CD4-positive, alpha-beta T cell treated with Interleukin-15 for 4 hours (primary cell): ENCODE measurements at regions not wholly inside any gene's neighbourhood (a gene's known extent, or its start where the extent isn't known, plus 50 kb on each side); places are given as distances from the start of the nearest gene placed in this dataset.
A peak's percentile ranks its signal among the peaks of the same experiment; 100 is the strongest.

Experiments used
- DNase-seq: peaks from one replicate; pipeline ENCODE4 v3.0.0-alpha.2; 2020; ENCODE audit warnings: low spot score

GRCh38 chr21:36630485-36631206, 68.3 kb upstream of the SIM2 start:
- DNase-seq = peak; percentile 49

DNA sequence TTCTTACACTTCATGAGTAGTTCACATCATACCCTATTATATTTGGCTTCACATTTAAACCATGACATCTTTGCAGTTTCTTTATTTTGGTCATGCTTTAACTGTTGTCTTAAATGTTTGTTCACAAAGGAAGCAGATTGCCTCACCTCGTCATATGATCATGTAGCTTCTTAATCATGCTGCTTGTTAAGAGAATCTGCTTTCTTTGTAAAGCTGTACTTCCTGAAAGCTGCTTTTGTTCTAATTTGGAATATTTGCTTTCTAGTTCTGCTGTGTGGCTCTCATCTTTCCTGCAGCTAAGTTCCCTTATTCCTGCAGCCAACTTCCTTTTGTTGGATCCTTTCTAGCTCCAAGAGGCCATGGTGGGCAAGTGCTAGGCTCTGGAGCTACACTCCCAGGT, 62.9 kb upstream of the SIM2 start:
- DNase-seq = no peak

GRCh38 chr21:36636439-36636838, 62.5 kb upstream of the SIM2 start:
- no peak for DNase-seq

DNA sequence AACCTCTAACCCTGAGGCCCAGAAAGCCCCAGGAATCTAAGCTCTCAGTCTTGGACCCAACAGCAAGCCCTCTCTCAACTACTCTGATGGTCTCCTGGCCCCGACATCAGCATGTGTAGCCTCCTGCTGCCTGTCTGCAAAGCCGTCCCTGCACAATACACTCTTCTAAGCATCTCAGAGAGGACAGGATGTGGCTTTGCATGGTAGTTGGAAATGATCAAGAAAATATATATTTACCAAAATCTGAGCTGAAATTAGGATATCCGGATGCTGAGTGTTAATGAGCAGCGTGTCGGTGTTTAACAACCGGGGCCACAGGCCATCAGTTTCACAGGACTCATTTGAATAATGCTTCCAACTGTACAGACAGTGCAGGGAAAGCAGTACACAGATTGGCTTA, 59.1 kb upstream of the SIM2 start:
- DNase-seq = no peak

DNA sequence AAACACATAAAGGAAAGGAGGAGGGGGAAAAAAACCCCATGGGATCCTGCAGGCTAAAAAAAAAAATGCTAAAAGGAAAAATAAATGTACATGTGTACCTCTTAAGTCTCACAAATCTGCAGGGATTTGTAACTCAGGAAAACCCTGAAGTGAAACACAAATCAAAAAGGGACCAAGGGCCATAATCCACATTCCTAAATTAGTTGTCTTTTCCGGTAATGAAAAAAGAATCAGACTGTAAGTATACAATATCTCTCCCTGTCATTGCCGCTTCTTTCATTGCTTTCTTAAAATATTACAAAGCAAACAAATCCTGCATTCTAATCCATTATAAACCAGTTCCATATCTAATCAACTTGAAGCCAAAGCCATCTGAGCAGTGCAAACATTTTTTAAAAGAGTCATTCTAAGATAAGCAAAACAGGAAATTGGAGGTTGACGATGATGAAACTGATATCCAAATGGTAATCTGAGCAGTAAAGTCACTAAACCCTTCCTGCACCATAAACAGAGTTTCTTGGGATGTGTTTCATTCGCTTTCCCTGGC, 58.7 kb upstream of the SIM2 start:
- DNase-seq = no peak

DNA sequence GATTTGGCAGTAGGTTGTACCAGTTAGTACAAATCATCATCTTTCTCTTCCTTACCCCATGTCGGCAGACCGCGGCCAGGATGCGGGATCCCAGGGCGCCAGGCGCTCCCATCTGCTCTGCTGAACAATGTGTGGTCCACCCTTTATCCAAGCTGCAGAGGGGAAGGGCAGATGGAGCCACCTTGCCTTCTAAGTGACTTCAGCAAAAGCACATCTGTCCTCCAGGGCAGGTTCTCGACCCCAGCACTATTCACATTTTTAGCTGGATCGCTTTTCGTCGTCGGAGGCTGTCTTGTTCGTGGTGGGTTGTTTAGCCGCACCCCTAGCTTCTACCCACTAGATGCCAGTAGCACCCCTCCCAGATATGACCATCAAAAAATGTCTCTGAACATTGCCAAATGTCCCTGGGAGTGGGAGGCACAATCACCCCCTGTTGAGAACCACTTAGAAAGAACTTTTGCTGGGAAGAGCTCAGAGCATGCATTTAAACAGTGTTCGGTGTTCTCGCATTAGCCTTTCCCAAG, 58.1 kb upstream of the SIM2 start:
- no peak for DNase-seq

GRCh38 chr21:36641346-36641745, 57.6 kb upstream of the SIM2 start:
- DNase-seq = no peak

DNA sequence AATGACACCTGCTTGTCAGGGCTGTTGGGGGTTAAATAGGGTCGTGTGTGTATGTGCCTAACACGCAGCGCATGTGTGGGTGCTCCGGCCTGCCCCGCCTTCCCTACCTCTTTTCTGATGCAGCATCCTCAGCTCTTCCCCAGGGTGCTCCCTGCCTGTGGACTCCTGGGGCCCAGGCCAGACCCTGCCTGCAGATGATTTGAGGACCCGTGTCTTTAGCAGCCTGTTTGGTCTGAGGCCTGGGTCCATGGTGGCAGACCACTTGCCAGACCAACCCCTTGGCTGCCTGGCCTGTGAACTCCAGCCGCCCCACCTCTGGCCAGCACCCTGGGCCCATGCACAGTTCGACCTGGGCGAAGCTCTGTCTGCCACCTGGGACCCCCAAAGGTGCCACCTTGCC, 57.0 kb upstream of the SIM2 start:
- DNase-seq = no peak

DNA sequence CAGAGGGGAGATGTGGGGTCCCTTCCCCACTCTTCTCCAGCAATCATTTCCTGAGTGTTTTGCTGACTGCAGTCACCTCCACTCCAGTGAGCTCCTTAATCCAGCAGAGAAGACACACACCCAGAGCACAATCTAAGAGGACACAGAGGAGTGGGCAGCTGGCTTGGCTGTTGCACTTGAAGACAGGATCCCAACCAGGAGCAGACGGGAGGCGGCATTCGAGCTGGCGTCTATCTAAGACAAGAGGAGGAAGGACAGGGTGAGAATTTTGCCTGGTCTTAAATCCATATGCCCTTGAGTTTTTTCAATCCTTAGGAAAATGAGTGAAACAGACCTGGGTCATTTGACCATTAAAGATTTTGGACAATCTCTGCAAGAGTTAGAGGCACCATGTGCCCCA, 56.1 kb upstream of the SIM2 start:
- DNase-seq = no peak

DNA sequence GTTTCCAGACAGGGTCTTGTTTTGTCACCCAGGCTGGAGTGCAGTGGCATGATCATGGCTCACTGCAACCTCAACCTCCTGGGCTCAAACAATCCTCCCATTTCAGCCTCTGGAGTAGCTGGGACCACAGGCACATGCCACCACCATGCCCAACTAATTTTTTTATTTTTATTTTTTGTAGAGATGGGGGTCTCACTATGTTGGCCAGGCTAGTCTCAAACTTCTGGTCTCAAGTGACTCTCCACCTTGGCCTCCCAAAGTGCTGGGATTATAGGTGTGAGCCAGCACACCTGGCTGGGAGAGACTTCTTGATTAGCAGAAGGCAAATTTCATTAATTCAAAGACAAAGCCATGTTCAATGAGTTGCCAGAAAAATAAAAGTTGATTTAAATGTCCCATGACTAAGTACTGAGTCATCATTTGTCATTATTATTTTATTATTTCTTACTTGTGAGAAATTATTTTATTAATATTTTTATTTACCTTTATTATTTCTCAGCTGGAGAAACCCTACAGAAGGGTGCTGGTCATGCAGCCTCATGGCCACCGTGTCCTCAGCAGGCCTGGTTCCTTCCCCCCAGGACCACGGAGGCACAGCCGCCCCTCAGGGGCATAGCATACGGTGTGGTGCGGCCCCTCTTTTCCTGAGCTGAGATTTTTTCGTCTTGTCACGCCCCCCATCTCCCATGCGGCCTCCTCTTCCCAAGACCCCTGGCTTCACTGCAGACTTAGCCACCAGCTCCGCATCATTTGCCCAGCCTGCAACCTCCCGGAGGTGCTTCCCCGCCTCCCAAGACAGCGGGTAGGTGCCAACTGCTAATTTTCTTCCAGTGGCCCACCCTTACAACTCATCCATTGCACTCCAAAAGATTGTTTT, 55.3 kb upstream of the SIM2 start:
- DNase-seq = no peak

DNA sequence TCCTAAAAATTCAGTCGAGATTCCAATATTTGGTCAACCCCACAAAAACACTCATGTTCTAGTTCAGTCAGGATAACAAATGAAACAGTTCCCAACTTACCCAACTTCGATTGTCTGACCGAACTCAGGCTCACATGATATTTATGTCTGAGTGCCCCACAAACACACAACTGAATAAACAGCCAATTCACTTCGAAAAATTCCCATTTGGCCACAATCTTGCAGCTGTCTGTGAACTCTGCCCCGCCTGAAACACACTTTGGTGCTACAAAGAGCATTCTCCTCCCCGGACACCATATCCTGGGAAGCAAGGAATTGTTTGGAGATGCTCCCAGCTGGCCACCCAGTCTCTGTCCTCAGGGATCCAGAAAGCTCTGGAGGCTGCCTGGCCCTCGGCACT, 52.9 kb upstream of the SIM2 start:
- no peak for DNase-seq

DNA sequence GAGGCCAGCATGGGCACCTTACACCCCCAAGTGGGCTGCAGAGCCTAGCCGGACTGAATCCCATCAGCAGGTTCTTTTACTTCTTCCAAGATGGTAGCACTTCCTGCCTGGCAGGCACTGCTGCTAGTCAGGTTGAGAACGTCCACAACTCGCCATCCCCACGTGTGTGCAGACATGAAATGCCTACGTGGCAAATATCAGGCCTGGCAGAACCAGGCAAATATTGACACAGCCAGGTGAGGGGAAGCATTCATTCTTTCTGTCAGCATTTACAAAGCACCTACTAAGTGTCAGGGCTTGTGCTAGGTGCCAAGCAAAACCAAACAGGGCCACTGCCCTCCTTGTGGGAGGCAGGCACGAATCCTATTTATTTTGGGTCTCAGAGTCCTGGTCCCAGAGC, 52.3 kb upstream of the SIM2 start:
- no peak for DNase-seq

DNA sequence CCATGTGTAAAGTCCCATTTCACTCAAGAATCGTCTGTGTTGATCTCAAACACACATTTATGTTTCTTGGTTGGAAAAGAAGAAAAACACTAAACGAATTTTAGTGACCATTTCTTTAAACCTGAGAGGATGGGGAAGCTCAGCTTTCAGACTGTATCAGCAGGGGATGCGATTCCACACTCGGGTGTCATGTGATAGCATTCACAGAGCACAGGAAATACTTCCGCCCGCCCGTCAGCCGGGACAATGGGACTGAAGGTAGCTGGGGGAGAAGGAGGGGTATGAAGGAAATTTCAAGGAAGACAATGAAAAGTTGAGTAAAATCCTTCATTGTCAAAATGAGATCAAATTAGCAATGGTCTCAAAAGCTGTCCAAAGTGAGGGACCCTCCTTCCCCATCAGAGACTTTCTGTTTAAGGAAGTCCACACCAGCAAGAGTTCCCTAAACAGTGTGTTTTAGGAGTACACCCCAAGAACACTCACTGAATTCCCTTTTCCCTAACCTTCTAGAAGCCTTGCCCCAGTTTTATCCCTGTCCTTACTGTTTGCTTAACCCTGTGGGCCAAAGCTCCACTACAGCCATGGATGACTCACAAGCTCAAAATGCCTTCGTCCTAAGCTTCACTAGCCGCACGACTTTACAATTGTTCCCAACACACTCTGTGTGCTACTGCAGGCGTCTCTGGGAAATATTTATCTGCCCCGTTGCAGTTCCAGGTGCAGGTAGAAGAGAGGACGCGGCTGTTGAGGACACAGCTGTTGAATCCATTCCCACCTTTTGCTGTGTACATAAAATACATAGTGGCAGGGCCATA, 51.4 kb upstream of the SIM2 start:
- no peak for DNase-seq
